HG03097 (cell line): ENCODE measurements at regions not wholly inside any gene's neighbourhood (a gene's known extent, or its start where the extent isn't known, plus 50 kb on each side); places are given as distances from the start of the nearest gene placed in this dataset.
"Not testable (repeated sequence)": the region's sequence is repeated elsewhere in the genome, so short reads cannot be mapped to it uniquely, and the experiment has no call there.

Experiments used
- ATAC-seq: cut with Tn5 transposase; IDR thresholded peaks from one replicate; pipeline ENCODE4 v1.9.1; 2021; ENCODE audit not compliant: unreplicated experiment, low FRiP score

- ATAC-seq, result not testable (repeated sequence)
Observed at GRCh38 chr9:103237571-103238109, 242.5 kb downstream of the CYLC2 start.

DNA sequence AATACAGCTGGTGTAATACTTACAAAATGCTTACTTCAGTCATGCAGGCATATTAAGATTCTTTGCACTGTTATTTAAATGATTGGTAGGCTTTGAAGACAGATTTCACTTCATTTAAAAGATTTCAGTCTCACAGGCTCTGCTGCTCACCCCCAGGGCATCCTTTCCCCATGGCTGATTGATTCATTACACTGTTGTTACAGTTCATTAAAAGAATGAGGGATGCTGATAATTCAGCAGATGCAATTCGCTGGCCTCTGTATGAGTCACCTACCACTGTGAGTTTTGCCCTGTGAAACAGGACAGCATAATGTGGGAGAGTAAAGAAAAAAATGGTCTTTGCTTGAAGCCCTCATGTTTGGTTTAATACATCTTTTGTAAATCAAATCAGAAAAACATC, 246.9 kb downstream of the CYLC2 start:
- ATAC-seq, result no peak

- no peak for ATAC-seq
Observed at GRCh38 chr9:103242486-103242885, 247.4 kb downstream of the CYLC2 start.

DNA sequence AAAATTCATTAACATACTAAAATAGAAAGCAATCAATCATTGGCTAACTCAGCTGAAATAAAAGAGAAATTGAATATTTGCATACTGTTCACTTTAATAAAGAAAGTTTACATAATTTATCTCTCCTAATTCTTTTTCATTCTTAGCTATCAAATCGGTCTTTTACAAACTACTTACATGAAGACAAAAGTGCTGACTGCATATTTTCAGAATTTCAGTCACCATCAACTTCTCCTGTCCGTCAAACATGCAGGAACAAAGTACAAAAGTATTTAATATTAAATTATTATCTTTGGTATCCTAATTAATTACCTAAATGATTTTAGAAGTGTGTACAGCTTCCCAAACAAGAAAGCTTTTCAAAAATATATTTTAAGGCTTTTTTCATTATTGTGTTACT, 248.4 kb downstream of the CYLC2 start:
- no peak for ATAC-seq

DNA sequence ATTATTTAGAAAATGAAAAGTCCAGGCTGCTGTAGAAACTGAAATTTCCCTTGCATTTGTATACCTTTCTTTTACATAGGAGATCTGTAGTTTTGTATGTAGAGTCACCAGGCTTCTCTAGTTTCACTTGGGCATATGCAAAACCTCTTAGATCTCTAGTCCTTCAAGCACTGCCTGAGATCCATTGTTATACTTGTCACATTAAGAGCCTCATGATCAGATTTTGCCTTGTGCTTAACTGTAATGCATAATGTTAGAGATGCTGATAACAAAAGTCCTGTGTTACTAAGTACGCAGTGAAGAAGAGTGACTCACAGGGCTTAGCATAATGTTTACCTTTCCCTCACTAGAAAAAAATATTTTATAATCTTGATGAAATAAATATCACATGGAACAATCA, 250.2 kb downstream of the CYLC2 start:
- ATAC-seq, result no peak

GRCh38 chr9:103261951-103262350, 266.8 kb downstream of the CYLC2 start:
- ATAC-seq, result no peak

DNA sequence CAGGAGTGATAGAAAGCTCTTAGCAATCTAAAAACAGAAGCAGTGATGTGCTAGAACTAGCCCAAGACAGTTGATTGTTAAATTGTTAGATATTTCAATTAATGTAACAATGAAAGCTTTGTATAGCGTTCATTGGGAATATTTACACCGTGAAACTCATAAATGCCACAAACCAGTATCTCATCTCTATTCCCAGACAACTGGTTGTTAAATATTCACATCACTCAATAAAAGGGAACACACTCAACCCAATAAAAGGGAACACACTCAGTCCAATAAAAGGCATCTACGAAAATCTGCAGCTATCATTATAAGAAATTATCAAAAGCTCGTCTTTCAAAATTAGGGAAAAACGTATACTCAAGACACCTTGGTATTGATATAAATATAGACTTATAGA, 270.9 kb downstream of the CYLC2 start:
- ATAC-seq, result no peak

- no peak for ATAC-seq
Observed at GRCh38 chr9:103277240-103277639, 282.1 kb downstream of the CYLC2 start.

- no peak for ATAC-seq
Observed at GRCh38 chr9:103281126-103281525, 286.0 kb downstream of the CYLC2 start.

- no peak for ATAC-seq
Observed at GRCh38 chr9:103287361-103287760, 292.2 kb downstream of the CYLC2 start.

DNA sequence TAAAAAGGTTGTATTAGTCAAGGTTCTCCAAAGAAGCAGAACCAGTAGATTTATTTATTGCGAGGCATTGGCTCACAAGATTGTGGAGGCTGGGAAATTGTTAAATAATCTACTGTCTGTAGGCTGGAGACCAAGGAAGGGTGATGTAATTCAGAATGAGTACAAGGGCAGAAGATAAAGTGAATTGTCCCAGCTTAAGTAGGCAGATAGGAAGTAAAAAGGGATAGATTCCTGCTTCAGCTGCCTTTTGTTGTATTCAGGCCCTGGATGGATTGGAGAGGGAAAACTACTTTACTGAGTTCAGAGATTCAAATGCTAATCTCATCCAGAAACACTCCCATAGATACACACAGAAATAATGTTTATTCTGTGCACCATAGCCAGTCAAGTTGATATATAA, 301.1 kb downstream of the CYLC2 start:
- no peak for ATAC-seq

- ATAC-seq, result no peak
Observed at GRCh38 chr9:103301051-103301450, 305.9 kb downstream of the CYLC2 start.

- no peak for ATAC-seq
Observed at GRCh38 chr9:103304797-103305196, 309.7 kb downstream of the CYLC2 start.

- ATAC-seq, result no peak
Observed at GRCh38 chr9:103319979-103320378, 324.8 kb downstream of the CYLC2 start.

DNA sequence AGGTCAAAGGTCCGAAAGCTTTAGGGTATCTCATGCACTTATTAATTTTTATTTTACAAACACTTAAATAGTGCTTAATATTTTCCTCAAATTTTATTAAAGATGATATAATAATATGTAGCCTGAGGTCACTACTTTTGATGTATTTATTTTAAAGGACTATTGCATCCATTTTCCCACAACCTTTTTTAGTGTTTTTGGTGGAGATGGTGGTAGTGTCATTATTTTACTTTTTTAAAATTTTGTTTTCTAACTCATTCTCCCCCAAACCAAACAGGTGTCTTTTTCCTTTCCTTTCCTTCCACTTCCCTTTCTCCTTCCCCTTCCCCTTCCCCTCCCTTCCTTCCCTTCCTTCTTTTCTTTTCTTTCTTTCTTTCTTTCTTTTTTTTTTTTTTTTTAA, 328.6 kb downstream of the CYLC2 start:
- no peak for ATAC-seq

GRCh38 chr9:103335461-103335860, 340.3 kb downstream of the CYLC2 start:
- ATAC-seq, result no peak

DNA sequence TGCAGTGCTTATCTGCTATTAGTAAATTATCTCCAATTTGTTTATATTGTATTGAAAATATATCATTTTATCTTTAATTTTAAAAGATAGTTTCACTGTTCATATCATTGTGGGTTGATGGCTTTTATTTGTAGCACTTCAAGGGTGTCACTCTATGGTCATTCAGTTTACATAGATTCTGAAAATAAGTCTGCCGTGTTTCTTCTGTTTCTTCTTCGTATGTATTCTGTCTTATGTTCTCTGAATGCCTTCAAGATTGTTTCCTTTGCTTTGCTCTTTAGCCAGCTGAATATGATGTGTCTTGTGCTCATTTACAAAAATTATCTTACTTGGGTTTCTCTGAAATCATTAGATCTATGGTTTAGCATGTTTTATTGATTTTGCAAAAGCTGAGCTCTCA, 359.9 kb downstream of the CYLC2 start:
- no peak for ATAC-seq

- not testable (repeated sequence) for ATAC-seq
Observed at GRCh38 chr9:103357980-103358379, 362.8 kb downstream of the CYLC2 start.

GRCh38 chr9:103361906-103362305, 366.8 kb downstream of the CYLC2 start:
- no peak for ATAC-seq

GRCh38 chr9:103362986-103363385, 367.9 kb downstream of the CYLC2 start:
- ATAC-seq, result no peak

DNA sequence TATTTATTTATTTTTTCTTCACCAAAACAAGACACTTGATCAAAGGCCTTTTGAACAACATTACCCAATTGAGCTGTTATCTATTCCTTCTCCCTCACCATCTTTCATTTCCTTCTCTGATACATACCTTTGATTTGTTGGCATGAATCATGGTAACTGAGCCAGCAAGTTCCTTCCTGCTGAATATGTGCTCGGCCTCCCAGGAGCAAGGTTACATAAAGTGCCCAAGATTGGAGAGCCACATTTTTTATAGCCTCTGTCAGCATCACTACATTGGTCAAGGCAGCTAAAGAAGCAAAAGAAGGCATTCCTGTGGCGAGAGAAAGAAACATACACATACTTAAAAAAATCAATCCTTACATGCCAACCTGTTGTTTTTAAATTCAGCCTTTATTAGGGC, 369.6 kb downstream of the CYLC2 start:
- no peak for ATAC-seq

GRCh38 chr9:103371152-103371551, 376.0 kb downstream of the CYLC2 start:
- no peak for ATAC-seq

DNA sequence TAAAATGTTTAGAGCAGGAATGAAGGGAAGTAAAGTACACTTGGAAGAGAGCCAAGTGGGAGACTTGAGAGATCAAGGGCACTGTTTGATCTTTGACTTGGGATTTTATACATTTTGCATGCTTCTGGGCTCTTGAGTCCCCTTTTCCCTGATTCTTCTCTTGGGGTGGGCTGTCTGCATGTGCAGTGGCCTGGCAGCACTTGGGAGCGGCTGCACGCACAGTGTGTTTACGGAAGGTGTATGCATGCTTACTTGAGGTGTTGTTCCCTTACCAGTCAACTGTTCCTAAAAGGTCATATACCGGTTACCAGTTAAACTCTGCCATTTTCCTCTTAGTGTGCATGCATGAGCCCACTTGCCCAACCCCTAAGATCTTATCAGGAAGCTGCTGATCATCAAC, 377.7 kb downstream of the CYLC2 start:
- ATAC-seq, result no peak
